GM18907 (cell line): ENCODE measurements at regions not wholly inside any gene's neighbourhood (a gene's known extent, or its start where the extent isn't known, plus 50 kb on each side); places are given as distances from the start of the nearest gene placed in this dataset.

Experiments used
- ATAC-seq: cut with Tn5 transposase; IDR thresholded peaks from one replicate; pipeline ENCODE4 v1.9.1; 2021; ENCODE audit warnings: mild to moderate bottlenecking, moderate library complexity; ENCODE audit not compliant: unreplicated experiment

DNA sequence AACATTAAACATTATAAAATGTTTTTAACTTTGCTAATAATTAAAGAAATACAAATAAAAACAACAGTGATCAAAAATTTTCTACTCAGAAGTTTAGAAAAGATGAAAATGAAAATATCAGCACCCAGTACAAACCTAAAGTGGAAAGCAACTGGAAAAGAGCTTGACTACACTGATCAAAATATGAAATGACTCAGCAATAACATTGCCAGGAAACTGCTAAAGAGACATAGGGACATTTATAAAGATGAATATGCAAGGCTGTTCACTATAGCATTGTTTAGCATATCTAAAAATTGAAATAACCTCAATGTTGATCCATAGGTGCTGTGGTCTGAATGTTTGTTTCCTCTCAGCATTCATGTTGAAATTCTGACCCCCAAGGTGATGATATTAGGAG, 88.5 kb upstream of the NOCT start:
- no peak for ATAC-seq

DNA sequence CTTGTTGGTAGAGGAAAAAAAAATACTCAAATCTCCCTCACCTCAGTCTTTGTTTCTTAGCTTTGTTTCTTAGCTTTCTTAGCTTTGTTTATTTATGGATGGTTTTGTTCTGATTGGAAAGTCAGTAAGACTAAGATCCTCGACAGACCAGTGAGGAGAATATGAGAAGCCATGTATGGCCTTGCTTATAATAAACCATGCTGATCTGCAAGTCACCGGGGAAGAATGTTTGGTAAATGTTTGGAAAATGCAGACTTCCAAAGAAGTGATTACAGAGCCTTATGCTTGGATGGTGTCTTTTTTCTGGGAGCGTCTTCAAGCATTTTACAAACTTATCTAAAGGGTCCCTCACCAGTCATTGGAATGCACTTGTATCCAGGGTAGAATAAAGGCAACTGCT, 90.1 kb upstream of the NOCT start:
- no peak for ATAC-seq

DNA sequence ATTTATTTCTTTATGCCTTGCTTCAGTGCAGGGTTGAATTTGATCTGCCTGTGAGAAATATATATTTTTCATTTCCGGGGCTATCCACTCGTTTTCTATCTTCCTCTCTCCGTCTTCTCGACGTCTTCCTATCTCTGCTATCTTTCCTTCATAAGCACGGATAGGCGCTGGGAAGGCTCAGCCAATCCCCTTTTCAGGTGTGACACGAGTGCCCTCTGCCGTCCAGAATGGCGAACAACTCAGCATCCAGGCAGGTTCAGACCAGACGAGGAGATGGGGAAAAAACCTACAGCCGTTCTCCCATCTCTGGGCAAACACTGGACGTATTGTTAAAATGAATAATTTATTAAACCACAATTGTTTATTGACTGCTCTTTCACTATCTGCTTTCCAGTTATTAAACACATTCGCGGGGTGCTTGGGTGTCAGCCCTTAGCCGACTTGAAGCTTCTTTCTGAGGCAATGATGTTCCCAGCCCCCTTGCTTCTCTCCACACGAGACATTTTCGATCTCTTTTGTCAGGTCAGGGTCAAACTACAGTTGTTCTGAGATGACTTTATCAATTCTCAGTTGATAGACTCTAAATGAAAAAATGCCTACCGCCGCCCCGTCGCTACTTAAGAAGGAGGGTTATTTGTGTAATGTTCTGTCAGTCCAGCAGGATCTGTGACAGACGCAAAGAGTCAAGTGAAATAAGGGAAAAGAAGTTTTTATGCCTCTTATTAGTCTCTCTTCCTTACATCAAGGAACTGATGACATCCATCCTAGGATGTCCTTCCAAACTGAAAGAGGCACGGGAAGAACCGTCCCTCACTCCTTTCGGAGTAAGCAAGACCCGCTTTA, 96.3 kb upstream of the NOCT start:
- peak; percentile 86 for ATAC-seq

DNA sequence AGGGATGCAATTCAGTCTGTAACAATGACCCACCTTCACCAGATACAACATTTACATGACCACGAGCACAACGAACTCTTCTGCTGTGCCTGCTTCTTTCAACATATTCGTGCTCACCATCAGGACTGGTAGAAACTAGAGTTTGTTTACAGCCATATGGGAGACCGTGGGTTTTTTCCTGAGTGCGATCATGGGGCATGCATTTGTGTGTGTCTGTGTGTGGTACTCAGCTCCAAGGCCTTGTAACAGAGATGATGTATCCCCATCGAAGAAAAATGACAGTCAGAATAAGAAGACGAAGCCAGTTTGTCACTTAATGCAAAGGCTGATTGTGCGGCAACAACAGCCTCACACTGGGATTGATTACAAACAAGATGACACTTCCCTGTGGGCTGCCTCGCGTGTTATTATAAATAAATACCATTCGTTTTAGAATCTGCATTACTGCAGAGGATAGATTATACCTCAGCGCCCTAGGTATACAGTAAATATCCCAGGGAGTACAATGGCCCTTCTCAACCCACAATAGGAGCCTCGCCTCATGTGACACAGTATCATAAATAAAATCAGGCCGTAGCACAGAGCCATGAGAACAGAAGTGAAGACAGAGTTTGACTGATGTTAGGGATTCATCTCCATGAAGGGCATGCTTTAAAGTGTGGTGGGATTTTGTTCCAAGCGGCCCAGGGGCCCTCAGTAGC, 97.3 kb upstream of the NOCT start:
- ATAC-seq = no peak

DNA sequence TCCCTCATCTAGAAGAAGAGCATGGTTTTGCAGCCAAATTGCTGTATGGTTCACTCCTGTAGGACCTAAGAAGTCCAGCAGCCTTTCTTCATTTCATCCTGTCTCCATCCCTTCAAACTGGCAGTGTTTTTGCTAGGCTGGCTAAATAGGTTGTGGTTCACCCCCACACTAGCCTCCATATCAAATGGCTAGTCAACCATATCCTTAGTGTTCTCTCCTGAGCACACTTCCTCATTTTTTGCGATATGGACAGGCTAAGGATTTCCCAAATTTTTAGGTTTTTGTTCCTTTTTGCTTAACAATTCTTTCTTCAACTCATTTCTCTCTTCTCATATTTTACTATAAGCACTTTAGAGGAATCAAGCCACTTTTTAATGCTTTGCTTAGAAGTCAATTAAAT, 98.8 kb upstream of the NOCT start:
- no peak for ATAC-seq

DNA sequence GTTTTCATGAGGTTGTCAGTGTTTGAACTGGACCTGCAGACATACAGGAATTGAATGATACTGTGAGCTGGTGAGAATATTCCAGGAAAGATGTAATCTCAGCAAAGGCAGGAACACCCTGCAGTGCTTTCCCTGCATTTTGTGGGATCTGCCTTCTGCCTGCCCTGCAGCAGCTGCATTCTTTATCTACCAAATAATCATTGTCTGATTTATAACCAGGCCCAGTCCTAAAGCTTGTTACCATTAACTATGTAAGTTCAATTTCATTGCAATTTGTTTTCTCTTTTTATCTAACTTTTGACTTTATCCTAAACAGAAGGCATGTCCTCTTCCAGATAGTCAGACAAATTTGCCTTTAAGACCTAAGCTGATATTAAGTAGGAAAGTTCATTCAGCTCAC, 99.8 kb upstream of the NOCT start:
- ATAC-seq = no peak

DNA sequence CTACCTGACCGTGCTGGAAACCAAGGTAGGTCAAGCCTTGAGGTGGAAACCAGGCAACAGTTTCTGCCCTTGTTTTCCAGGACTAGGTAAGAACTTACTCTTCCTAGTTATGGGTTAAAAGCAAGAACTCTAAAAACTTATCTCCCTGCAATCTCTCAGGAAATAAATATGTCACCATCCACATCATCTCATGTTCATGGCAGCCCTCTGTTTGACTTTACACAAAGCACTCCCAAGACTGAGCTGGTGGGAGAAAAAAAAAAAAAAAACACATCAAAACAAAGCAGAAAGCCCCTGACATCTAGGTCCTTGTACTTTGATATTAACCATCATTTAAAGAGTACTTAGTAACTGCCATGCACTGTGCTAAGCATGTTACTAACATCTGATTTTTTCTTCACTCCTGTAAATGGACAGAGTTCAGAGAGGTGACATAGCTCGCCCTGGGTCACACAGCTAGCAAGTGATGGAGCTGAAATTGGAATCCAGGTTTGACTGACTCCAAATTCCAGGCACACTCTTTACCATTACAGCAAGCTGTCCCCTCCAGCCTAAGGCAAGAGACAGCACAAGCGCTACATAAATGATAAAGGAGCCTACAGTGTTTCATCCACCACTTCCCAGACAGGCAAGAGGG, 102.8 kb upstream of the NOCT start:
- ATAC-seq = no peak

DNA sequence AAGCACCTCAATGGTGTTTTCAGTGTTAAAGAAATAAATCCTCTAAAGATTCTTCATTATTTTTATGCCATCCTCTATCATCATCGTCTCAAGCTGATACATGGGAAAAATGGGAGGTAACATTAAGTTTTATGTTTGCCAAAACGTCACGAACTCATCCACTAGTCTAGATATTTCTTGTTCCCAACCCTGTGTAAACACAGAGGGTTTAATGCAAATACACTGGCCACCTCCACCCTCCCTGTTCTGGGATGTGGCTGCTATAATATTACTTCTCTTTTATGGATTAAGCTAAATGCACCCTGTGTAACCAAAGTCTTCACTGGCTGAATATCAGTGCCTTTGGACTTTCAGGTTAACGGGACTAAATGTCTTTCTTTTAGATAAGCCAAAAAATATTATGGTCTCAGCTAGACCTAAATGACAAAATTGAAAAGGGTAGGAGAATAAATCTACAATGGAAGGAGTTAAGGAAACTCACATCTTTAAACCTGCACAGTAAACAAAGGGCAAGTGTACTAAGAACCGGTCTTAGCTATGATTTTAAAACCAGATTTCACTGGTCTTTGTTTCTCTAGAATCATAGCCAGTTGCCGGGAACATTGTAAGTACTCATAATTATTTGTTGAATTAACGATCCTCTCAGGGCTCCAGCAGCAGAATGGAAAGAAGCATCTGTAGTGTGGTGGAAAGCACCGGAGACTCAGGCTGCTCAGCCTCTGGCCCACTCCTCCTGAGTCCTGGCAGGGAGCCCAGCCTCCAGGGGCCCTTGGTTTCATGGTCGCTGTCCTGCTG, 103.5 kb upstream of the NOCT start:
- no peak for ATAC-seq

DNA sequence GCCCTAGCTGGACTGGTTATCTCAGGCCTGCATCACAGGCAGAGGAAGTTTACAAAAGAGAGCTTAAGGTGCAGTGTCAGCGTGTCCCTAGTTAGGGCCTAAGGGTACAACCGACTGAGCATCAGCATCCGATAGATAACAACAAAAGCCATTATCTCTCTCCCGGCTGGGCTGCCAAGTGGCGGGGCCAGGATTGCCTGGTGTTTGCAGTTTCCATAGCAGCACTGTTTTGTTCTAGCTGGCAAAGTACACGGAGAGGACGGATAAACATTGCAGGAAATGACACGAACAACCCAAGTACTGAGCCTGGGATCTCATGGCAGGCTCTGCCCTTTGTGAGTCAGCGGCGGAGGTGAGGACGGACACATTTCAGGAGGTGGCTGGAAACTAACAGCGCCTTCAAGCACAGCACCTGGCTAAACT, 104.7 kb upstream of the NOCT start:
- ATAC-seq = no peak

DNA sequence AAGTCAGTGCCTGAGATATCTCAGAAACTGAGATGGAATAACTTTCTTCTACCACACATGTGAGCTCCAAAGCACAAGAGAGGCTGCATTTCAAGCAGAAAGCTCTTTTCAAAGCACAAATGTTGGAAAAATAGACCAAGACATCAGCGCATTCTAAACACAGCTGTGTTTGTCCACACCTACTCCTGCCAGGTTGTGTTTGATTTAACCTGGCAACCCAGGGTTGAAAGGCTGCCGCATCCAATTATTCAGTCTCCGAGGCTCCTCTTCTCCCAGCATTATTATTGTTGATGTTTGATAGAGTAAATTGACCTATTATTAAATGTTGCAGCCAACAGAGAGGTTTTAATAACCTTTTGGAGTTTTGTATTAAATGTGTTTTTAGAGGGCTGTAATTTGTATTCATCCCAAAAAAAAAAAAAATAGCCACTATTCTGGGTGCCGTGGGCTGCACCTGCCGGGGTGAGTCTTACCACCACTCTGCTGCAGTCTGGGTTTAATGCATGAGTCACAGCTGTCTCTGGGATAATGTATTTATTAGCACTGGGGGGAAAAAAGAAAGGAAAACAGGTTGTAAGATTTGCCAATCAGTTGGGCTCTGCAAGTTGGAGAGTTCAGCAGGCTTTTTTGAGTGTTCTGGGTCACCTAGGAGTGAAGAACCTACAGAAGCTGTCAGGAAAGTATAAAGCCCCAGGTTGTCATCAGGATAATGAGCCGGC, 105.2 kb upstream of the NOCT start:
- no peak for ATAC-seq

DNA sequence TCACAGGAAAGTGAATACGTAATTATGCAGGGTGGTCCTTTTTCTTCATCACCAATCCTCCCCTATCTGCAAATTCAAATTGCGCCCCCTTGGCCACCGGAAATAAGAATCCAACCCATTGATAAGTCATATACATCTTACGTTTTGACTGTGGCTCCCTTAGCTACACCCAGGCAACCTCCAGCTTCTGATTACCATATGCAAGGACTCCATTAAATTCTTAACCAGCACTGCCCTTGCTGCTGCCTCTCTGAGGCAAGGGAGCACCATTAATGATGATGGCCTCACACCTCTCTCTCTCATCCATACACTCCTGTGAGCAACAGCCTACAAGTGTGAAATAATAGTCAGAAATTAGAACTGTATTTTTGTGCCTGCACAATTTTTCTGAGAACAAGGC, 106.0 kb upstream of the NOCT start:
- no peak for ATAC-seq

DNA sequence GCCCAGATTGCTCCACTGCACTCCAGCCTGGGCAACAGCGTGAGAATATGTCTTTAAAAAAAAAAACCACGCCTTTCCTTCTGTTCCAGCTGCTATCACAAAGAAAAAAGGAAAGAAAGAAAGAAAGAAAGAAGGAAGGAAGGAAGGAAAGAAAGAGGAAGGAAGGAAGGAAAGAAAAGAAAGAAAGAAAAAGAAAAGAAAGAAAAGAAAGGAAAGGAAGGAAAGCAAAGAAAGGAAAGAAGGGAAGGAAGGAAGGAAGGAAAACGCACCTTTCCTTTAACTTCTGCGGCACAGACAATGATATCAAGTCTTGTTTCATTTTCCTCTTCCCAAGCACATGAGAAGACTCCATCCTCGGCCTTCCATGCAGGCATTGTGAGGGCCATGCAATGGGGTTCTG, 107.4 kb upstream of the NOCT start:
- ATAC-seq = no peak

DNA sequence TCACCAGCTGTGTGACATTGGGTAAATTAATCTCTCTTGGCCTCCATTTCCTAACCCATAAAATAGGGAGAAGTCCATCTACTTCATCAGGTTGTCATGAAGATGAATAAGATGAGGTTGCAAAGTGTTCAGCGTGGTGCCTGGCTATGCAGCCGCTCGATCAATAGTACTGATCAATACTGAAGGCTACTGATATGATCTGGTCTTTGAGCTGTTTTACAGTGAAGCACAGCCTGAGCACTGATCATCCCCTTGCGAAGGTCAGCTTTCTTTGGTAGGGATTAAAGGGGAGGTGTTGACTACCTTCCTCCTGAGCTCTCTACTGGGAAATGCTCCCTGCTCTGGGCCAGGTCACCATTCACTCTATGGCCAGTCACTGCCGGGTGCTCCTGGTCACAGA, 108.4 kb upstream of the NOCT start:
- ATAC-seq = no peak

DNA sequence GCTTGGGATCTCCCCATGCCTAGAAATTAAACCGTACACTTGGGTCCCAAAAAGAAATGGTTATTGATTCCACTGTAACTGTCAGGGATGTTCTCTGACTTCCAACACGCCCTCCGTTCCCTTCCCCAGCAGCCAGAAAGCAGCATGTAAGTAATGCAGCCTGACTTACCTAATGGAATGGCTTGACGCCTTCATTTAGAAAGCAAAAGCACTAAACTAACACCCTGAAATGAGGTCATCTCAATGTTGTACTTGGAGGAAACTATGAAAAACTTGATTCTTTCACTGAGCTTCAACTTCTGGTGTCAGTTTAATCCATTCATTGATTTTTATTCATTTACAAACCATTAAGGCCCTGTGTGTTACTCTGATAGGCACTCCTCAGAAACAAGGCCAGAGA, 110.8 kb upstream of the NOCT start:
- no peak for ATAC-seq

DNA sequence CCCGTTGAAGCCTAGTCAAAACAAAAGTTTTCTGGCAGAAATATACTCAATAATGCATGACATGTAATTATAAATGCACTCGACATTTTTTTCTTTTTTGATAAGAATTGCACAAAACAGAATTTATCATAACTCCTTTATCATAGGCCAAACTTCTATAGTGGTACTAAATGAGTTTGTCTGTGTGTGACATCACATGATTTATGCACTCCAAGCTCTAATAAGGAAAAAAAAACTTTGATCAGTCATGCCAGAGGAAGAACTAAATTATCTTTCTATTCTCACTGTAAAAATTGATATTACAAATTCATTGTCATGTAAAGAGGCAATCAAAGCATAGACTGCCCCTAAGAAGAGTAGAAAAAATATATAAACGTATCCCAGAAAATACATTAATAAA, 112.4 kb upstream of the NOCT start:
- ATAC-seq = no peak

DNA sequence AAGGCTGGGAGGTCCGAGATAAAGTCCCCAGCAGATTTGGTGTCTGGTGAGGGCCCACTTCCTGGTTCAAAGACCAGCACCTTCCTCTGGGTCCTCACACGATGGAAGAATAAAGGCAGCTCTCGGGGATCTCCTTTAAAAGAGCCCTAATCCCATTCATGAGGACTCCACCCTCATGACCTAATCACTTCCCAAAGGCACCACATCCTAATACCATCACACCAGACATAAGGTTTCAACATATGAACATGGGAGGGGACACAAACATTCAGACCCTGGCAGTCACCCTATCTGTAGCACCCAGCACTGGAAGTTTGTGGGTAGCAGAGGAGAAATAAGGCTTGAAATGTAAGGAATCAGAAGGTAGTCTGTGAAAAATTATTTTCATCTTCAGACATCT, 112.9 kb upstream of the NOCT start:
- ATAC-seq = no peak

DNA sequence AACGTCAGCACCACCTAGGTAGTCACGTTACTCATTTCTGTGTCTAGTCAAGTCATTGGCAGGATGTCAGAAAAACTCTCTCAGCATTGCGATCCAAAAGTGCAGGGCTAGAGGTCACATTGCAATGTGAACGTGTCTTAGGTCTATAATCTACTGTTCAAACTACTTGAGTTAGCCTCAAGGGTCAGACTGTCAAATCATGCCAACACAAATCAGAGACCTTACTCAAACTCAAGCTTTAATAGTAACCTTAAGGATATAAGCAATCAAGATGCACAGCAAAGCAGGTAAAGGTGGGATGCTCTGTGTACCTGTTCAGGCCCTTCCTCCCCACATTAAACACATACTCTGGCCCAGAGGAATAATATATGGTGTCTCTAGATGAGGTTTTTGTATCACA, 114.4 kb upstream of the NOCT start:
- no peak for ATAC-seq

DNA sequence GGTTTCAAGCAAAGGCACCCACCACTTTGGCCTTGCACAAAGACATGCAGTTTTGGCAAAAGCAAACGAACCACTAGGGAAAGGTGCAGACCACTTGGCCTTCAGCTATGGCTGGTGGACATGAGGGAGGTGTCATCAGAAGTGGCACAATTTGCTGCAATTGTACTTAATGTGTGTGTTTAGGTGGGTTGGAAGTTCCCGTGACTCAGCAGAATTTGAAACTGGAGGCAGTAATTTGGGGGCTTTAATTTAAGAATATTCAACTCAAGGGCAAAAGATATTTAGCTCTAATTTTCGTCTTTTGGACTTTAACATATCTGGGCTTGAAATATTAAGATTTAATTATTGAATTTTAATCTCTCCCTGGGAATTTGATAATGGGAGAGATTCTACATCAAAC, 115.6 kb upstream of the NOCT start:
- no peak for ATAC-seq

DNA sequence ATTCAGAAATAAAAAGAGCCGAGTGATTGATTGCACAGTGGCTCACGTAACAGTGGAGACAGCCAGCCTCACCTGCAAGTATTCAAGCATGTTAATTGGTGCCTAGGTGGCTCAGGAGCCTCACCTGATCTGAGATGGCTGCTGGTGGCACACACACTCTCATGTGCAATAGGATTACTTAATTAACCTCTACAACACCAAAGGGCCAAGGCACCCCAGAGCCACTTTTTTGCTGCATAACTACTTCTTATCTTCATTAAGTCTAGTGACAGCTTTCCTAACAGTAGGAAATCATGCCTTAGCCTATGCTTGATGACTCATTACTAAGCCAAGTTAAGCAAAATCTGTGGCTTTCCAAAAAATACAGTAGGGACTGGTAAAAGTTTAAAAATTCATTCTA, 117.3 kb upstream of the NOCT start:
- no peak for ATAC-seq

DNA sequence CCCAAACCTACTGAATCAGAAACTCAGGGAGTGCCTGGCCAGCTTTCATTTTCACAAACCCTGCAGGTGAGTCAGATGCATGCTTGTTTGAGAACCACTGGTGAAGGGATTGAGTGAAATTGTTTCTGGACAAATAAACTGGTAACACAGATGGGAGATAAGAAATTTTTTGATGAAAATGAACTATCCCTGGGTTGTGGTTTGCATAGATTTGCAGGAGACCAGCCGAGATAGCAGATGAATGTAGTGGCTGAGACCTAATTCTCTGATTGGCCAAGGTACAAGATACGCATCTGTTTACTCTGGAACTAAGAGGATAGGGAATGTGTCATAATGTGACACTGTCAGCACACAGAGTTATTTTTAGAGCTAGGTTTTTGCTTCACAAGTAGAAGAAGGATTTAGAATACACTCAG, 117.8 kb upstream of the NOCT start:
- no peak for ATAC-seq

DNA sequence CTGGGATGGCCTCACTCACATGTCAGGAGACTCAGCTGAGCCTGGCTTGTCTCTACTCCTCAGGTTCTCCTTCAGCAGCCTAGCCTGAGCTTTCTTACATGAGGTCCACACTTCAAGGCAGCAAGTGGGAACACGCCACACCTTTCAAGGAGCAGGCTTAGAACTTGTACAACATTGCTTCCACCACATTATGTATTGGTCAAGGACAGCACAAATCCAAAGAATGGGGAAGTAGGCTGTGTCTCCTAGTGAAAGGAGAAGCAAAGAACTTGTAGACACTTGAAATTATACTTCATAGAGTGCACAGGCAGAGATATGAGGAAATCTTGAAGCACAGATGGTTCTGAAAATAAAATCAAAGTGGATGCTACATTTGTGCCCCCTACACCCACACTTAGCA, 120.9 kb upstream of the NOCT start:
- ATAC-seq = no peak
